ENCODE measurements at regions not wholly inside any gene's neighbourhood (a gene's known extent, or its start where the extent isn't known, plus 50 kb on each side); places are given as distances from the start of the nearest gene placed in this dataset.

DNA sequence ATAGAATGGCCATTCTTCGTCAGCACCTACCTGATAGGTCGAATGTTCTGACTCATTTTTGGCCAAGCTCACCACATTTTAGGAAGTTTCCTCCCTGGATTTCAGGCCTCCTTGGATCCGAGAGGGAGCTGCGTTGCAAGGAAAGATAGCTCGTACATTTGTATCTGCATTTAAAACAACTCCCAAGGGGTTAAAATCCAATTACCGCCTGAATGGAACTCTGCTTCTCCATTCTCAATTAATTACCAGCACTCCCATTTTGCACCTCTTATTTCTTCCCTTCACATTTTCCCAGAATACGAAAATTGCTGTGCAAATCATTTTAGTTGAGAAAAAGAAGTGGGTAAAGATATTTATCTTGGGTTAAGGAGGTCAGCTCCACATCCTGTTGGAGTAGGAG, 610.7 kb downstream of the NPHP4 start:
- no peak for TF ChIP-seq FOXP2 (optimal IDR thresholded peaks at IDR 0.05; ENCODE audit: borderline replicate concordance, extremely low read depth, extremely low read length, insufficient read depth)
- no peak for TF ChIP-seq SIN3A (IDR thresholded peaks at IDR 0.05; ENCODE audit: borderline replicate concordance, insufficient read depth, low read length)
- TF ChIP-seq, protein P1, sequence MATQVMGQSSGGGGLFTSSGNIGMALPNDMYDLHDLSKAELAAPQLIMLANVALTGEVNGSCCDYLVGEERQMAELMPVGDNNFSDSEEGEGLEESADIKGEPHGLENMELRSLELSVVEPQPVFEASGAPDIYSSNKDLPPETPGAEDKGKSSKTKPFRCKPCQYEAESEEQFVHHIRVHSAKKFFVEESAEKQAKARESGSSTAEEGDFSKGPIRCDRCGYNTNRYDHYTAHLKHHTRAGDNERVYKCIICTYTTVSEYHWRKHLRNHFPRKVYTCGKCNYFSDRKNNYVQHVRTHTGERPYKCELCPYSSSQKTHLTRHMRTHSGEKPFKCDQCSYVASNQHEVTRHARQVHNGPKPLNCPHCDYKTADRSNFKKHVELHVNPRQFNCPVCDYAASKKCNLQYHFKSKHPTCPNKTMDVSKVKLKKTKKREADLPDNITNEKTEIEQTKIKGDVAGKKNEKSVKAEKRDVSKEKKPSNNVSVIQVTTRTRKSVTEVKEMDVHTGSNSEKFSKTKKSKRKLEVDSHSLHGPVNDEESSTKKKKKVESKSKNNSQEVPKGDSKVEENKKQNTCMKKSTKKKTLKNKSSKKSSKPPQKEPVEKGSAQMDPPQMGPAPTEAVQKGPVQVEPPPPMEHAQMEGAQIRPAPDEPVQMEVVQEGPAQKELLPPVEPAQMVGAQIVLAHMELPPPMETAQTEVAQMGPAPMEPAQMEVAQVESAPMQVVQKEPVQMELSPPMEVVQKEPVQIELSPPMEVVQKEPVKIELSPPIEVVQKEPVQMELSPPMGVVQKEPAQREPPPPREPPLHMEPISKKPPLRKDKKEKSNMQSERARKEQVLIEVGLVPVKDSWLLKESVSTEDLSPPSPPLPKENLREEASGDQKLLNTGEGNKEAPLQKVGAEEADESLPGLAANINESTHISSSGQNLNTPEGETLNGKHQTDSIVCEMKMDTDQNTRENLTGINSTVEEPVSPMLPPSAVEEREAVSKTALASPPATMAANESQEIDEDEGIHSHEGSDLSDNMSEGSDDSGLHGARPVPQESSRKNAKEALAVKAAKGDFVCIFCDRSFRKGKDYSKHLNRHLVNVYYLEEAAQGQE (IDR thresholded peaks at IDR 0.05; ENCODE audit: insufficient read depth in 1 of 2, low read depth in 2 of 2, low read length in 2 of 2) = no peak
- no peak for TF ChIP-seq POLR2AphosphoS5 (IDR thresholded peaks at IDR 0.05; ENCODE audit: low read depth, low read length)
- no peak for TF ChIP-seq TAF1 (IDR thresholded peaks at IDR 0.05; ENCODE audit: borderline replicate concordance, insufficient read depth, low read length)

DNA sequence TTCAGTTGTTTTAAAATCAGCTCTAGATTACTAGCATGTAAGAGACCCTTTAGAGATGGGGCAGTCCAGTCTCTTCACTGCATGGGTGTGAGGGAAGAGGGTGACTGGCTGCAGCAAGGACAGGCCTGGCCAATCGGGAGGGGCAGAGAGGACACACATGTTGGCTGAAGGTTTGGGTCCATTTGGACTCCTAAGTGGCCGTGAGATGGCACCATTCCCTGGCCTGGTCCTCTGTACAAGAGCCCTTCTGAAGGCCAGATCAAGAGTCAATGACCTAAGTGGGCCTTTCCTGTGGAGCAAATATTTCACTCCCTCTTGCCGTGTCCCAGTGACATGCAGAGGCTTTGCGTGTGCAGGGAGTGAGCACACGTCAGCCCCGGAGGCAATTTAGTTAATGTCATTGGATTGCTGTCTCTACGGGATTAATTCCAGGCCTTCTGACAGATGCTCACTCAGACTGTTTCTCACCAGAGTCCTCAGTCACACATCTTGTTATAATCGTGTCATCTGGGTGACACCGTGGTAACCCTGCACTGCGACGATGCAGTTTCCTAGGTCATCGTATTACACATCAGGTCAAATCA, 613.0 kb downstream of the NPHP4 start:
- TF ChIP-seq, protein P1 (IDR thresholded peaks at IDR 0.05; ENCODE audit: insufficient read depth in 1 of 2, low read depth in 2 of 2, low read length in 2 of 2) = no peak
- TF ChIP-seq SIN3A (IDR thresholded peaks at IDR 0.05; ENCODE audit: borderline replicate concordance, insufficient read depth, low read length) (no peak), POLR2AphosphoS5 (IDR thresholded peaks at IDR 0.05; ENCODE audit: low read depth, low read length) (no peak), TAF1 (IDR thresholded peaks at IDR 0.05; ENCODE audit: borderline replicate concordance, insufficient read depth, low read length) (no peak), FOXP2 (optimal IDR thresholded peaks at IDR 0.05; ENCODE audit: borderline replicate concordance, extremely low read depth, extremely low read length, insufficient read depth) (no peak)

DNA sequence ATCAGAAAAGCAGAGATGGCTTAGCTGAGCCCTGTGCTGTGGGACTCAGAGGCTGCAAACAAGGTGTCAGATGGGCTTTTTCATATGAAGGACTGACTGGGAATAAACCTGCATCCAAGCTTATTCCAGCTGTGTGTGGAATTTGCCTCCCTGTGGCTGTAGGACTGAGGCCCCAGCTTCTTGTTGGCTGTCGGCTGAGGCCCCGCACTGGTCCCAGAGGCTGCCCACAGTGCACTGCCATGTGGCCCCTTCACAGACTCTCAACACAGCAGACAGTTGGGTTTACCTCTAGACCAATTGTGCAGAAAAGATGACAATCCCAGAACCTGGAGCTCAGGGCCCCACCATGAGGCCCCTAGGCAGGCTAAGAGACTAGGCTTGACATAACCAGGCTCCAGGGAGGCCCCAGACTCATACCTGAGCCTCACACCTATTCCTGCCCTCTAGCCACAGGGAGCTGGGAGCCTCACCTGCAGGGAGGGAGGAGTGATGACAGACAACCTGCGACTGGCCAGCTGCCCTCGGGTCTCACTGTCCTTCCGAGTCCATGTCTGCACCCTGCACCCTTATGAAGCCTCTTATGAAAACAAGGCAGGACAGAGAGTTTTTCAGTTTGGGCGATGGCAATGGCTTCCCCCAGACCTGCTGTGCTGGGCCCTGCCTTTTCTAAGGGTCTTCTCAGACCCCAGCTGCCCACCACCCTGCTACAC, 615.5 kb downstream of the NPHP4 start:
- TF ChIP-seq TAF1 (IDR thresholded peaks at IDR 0.05; ENCODE audit: borderline replicate concordance, insufficient read depth, low read length) (no peak), SIN3A (IDR thresholded peaks at IDR 0.05; ENCODE audit: borderline replicate concordance, insufficient read depth, low read length) (no peak), POLR2AphosphoS5 (IDR thresholded peaks at IDR 0.05; ENCODE audit: low read depth, low read length) (no peak), FOXP2 (optimal IDR thresholded peaks at IDR 0.05; ENCODE audit: borderline replicate concordance, extremely low read depth, extremely low read length, insufficient read depth) (no peak)
- TF ChIP-seq, protein P1 (IDR thresholded peaks at IDR 0.05; ENCODE audit: insufficient read depth in 1 of 2, low read depth in 2 of 2, low read length in 2 of 2) = no peak

DNA sequence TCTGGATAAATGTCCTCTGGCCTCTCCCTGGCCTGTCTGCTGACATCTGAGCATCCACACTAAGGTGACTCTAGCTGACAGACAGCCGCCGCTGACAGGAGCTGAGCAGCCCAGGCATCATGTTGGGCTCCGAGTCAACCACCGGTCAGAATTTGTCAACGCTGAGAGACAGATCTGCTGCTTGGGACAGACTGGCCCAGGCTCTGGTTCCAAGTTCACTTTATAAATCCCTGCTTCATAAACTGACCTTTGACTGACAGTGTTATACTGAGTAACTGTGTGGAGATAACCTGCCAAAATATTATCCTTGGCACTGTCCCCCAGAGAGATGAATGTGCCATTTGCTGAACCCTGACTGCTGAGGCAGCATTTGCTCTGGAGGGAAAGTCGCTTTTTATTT, 616.7 kb downstream of the NPHP4 start:
- TF ChIP-seq SIN3A (IDR thresholded peaks at IDR 0.05; ENCODE audit: borderline replicate concordance, insufficient read depth, low read length) (no peak), TAF1 (IDR thresholded peaks at IDR 0.05; ENCODE audit: borderline replicate concordance, insufficient read depth, low read length) (no peak), POLR2AphosphoS5 (IDR thresholded peaks at IDR 0.05; ENCODE audit: low read depth, low read length) (no peak), FOXP2 (optimal IDR thresholded peaks at IDR 0.05; ENCODE audit: borderline replicate concordance, extremely low read depth, extremely low read length, insufficient read depth) (no peak)
- TF ChIP-seq, protein P1 (IDR thresholded peaks at IDR 0.05; ENCODE audit: insufficient read depth in 1 of 2, low read depth in 2 of 2, low read length in 2 of 2) = no peak

All from PFSK-1 (cell line).